ENCODE measurements at regions not wholly inside any gene's neighbourhood (a gene's known extent, or its start where the extent isn't known, plus 50 kb on each side); places are given as distances from the start of the nearest gene placed in this dataset.
"Not testable (repeated sequence)": the region's sequence is repeated elsewhere in the genome, so short reads cannot be mapped to it uniquely, and the experiment has no call there.

DNA sequence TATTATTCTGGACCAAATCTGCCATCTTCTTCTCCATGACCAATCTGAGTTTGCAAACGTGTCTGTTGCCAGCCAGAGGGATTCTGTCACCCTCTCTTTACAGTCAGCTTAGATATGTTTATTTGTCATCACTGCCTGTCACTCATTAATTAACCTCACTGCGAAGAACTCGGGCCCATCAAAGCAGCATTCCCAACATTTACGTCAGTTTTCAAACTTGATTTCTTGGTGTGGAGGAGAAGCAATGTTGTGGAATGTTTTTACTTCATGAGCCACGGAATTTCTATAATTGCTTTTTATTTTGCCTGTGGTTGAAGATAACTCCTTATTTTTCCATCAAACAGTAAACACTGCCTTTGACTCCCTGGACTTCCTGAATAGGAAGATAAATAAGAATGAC is 91.8 kb upstream of the CNKSR3 start:
- no peak for FAIRE-seq

- FAIRE-seq, result no peak
Observed at GRCh38 chr6:154602708-154603107, 92.2 kb upstream of the CNKSR3 start.

- no peak for FAIRE-seq
Observed at GRCh38 chr6:154604119-154604518, 93.6 kb upstream of the CNKSR3 start.

DNA sequence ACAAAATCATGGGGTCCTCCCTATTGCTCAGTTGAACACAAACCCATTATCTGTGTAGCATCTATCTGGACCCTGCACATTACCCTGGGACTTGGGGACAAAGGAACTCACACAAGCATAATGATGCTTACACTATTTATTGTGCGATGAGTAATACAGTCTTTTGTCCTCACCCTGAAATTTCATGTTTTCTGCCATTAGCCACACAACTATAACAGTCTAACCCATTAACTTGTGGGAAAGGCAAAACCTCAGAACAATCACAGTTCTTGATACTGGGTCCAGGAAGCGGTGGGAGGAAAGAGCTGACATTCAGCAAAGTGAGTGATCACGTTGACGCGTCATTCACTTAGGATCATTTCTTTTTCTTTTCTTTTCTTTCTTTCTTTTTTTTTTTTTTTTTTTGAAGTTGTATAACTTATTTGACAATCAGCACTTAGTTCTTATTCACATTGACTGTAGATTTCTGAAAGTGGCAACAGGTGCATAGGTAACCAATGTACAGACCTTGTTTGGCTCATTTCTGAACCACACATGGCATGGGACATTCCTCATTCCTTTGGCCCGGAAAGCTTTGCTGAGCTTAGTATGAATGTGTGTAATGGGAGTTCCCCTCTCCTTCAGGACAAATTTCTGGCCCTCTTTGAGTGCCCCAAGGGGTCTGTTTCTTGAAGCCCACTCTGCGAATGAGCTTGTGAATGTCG is 94.8 kb upstream of the CNKSR3 start:
- no peak for FAIRE-seq

DNA sequence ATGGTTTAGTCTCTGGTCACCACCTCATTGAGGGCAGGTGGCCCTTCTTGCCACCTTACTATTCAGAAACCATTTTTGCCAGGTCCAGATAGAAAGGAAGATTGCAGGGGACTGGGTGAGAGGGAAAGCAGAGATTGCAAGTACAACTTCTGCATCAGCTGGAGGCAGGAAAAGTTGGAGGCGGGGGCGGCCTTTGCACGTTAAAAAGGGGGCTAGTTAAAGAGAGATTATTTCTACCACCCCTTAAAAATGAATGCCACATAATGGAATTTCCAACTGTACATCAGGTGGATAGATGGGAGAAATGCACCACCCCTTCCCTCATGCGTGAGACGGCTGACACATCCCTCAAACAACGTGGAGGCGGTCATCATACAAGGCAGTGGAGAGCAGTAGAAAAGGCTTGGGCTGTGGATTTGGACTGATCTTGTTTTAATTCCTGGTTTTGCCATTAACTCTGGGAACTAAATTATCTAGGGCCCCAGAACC is 95.4 kb upstream of the CNKSR3 start:
- FAIRE-seq, result no peak

- no peak for FAIRE-seq
Observed at GRCh38 chr6:154606457-154606856, 96.0 kb upstream of the CNKSR3 start.

DNA sequence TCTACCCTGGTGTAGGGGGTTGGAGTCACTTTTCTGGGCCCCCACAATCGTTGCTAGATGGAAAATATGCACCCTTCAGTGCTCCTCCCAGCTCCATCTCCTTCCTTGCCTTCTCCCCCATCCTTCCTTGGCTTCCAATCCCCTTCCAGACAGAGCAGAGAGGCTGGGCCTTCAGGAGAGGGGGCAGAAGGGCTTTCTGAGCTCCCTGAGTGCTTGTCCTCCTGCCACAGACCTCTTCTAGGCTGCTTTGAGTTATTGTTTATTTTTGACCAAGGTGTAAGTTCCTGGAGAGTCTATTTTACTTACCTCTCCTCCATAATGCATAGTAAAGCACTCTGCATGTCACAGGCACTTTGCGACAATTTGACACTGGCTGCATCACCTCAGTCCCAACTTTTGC is 96.4 kb upstream of the CNKSR3 start:
- FAIRE-seq, result no peak

DNA sequence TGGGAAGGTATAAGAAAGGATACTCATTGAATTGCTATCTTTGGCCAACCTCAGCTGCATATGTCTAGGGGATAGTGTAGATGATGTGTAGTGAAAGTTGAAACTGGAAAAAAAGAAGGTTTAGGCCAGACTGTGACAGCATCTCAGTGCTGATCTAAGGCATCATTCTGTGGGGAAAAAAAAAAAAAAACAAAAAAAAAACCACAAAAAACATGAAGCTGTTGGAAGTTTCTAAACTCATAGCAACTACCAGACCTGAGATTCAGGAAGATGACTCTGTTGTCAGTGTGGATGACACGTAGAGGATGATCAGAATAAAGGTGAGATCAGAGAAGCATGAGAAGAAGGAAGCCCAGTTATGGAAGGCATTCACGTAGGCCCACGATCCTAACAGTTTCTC is 100.8 kb upstream of the CNKSR3 start:
- no peak for FAIRE-seq

- no peak for FAIRE-seq
Observed at GRCh38 chr6:154611847-154612246, 101.4 kb upstream of the CNKSR3 start.

GRCh38 chr6:154613137-154613676 is 102.7 kb upstream of the CNKSR3 start:
- no peak for FAIRE-seq

DNA sequence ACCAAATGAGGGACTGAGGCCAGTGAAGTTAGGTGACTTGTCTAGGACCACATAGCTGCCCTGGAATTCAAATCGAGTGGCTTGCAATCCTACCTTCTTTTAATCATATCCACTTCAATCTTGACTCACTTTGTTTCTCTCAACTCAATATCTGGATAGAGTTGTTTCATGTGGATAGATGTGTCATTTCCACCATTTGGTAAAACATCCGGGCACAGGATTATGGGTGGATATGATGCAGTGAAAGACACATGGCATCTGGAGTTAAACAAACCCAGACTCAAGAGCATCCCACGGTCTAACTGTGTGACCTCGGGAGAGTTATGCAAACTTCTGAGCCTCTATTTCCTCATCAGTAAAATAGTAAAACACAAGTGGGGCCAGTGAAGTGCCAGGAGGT is 103.6 kb upstream of the CNKSR3 start:
- FAIRE-seq, result no peak

DNA sequence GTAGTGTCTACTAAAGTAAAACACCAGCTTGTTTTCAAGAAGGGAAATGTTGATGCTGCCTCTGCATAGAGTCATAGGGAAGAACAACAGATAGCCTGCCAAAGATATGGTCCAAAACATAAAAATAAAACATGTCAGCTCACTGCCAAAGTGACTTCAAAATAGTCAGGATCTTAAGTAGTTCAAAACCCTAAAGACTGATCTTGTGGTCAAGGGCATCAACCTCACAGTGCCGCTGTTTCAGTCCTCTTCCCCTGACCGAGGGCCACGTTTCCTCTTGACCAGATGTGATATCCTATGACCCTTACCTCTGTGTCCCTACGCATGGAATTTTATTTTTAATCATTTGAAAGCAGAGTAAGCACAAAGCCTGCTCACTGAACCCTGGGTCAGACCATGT is 104.2 kb upstream of the CNKSR3 start:
- FAIRE-seq, result no peak

GRCh38 chr6:154615483-154616025 is 105.1 kb upstream of the CNKSR3 start:
- FAIRE-seq, result no peak

DNA sequence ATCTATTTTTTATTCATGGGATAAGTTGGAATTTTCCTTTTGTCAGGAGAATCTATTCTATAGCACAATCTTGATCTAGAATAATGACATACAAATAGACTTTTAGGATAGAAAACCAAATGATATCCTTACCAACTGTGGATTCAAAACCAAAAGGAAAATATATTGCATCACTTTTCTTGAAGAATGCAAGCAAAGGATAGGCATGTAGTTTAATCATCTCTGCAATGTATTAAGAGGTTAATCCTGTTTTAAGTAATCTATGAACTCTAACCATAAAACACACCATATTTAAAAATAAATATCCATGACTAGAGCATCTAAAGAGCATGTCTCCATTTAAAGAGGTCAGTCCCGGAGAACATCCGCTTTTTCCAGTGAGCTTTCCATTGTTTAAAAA is 106.7 kb upstream of the CNKSR3 start:
- no peak for FAIRE-seq

- FAIRE-seq, result no peak
Observed at GRCh38 chr6:154619146-154619545, 108.7 kb upstream of the CNKSR3 start.

DNA sequence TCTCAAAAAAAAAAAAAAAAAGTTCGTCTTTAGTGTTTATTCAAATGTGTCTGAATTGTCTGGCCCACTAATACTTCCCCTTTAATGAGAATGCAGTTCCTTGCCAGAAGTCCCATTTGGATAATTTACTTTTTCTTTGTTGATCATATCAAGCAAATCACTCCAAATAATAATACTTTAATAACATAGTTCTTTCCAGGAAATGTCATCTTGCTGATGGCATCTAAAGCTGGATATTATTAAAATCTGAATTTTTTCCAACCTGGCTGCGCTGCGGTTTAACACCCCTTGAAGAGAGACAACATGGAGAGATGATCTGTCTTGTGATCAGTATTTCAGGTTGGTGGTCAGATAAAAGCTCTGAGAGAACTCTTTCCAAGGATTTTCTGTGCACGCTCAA is 111.2 kb upstream of the CNKSR3 start:
- FAIRE-seq, result no peak

GRCh38 chr6:154622618-154623336 is 110.4 kb upstream of the SCAF8 start:
- no peak for FAIRE-seq

DNA sequence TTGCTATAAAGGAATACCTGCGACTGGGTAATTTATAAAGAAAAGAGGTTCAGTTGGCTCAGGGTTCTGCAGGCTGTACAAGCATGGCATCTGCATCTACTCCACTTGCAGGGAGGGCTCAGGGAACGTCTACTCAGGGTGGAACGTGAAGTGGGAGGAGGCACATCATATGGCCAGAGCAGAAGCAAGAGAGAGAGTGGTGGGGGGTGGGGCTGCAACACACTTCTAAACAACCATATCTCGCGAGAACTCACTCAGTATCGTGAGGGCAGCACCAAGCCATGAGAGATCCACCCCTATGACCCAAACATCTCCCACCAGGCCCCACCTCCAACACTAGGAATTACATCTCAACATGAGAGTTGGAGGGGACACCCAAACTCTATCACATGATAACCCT is 109.8 kb upstream of the SCAF8 start:
- FAIRE-seq, result no peak

- FAIRE-seq, result no peak
Observed at GRCh38 chr6:154624038-154624599, 109.1 kb upstream of the SCAF8 start.

DNA sequence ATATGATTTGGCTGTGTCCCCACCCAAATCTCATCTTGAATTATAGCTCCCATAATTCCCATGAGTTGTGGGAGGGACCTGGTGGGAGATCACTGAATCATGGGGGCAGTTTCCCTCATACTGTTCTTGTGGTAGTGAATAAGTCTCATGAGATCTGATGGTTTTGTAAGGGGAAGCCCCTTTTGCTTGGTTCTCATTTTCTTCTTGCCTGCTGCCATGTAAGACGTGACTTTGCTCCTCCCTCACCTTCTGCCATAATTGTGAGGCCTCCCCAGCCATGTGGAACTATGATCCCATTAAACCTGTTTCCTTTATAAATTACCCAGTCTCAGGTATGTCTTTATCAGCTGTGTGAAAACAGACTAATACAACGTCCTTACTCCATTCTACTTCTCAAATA is 108.5 kb upstream of the SCAF8 start:
- FAIRE-seq, result not testable (repeated sequence)

GRCh38 chr6:154625721-154626120 is 107.5 kb upstream of the SCAF8 start:
- no peak for FAIRE-seq

DNA sequence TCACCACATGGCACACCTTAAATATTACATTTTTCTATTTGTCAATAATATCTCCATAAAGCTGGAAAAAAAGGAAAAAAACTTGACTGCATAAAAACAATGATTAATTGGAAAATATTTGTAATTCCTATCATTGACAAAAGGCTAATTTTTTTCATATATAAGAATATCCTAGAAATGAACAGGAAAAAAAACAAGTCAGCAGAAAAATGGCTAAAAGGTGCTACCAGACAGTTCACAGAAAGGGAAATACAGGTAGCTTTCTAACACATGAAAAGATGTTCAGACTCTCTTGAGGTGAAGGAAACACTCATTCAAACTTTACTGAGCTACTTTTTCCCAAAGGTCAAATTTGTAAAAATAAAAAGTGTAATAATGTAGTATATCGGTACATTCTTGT is 104.1 kb upstream of the SCAF8 start:
- FAIRE-seq, result no peak

DNA sequence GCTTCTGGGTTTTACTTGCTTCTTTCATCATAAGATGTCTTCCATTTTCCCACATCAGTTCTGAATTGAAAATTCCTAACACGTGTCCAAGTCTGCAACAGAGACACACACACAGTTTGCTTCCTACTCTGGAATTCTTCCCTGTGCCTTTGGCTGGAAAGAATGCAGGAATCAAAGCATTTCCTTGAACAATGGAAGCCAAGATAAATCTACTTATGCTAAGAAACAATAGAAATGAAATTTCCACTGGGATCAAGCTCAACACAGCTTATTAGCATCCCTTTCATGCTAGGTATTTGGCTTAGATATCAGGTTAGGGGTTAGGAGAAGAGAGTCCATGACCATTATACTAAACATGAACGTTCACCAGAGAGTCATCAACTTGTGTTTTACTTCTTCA is 101.1 kb upstream of the SCAF8 start:
- FAIRE-seq, result no peak

GRCh38 chr6:154637392-154637791 is 95.8 kb upstream of the SCAF8 start:
- no peak for FAIRE-seq
